HFF-Myc (cell line): ENCODE measurements at regions not wholly inside any gene's neighbourhood (a gene's known extent, or its start where the extent isn't known, plus 50 kb on each side); places are given as distances from the start of the nearest gene placed in this dataset.

Experiments used
- DNase-seq: peaks from one replicate; pipeline ENCODE4 v3.0.0-alpha.2; 2011; ENCODE audit warnings: low read depth; ENCODE audit errors: extremely low read depth
- H3K4me3 ChIP-seq: replicated peaks from 2 replicates; pipeline ENCODE4 v1.5.1; 2011; ENCODE audit warnings: low read depth, mild to moderate bottlenecking, control low read depth, low read length
- TF ChIP-seq, protein P1 (sequence below): IDR thresholded peaks from 2 replicates; pipeline ENCODE4 v1.5.1; 2012; ENCODE audit warnings: mild to moderate bottlenecking, low read depth, low read length, control low read depth; ENCODE audit errors: missing control alignments

DNA sequence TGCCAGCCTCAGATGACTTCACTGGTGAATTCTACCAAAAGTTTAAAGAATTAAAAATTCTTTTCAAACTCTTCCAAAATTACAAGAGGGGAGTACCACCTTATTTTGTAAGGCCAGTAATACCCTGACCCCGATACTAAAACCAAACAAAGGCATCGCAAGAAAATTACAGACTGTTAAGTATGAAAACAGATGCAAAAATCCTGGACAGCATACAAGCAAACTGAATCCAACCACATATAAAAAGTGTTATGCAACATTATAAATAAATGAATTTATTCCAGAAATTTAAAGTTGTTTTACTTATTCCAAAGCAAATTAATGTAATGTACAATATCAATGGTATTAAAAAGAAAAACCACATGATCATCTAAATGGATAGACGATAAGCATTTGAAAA, 873.6 kb upstream of the GJE1 start:
- TF ChIP-seq, protein P1, sequence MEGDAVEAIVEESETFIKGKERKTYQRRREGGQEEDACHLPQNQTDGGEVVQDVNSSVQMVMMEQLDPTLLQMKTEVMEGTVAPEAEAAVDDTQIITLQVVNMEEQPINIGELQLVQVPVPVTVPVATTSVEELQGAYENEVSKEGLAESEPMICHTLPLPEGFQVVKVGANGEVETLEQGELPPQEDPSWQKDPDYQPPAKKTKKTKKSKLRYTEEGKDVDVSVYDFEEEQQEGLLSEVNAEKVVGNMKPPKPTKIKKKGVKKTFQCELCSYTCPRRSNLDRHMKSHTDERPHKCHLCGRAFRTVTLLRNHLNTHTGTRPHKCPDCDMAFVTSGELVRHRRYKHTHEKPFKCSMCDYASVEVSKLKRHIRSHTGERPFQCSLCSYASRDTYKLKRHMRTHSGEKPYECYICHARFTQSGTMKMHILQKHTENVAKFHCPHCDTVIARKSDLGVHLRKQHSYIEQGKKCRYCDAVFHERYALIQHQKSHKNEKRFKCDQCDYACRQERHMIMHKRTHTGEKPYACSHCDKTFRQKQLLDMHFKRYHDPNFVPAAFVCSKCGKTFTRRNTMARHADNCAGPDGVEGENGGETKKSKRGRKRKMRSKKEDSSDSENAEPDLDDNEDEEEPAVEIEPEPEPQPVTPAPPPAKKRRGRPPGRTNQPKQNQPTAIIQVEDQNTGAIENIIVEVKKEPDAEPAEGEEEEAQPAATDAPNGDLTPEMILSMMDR, result no peak
- no peak for DNase-seq
- H3K4me3 ChIP-seq, result no peak overlapping the region

DNA sequence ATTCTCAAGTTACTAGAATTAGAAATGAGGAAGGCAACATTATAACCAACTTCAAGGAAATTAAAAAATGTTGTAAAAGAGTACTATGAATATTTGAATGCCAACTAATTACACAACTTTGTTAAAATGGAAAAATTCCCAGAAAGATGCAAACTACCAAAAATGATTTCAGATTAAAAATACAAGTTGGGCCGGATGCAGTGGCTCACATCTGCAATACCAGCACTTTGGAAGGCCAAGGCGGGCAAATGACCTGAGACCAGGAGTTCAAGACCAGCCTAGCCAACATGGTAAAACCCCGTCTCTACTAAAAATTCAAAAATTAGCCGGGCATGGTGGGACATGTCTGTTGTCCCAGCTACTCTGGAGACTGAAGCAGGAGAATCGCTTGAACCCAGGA, 874.2 kb upstream of the GJE1 start:
- no peak for DNase-seq
- no peak overlapping the region for H3K4me3 ChIP-seq
- TF ChIP-seq, protein P1, result no peak

DNA sequence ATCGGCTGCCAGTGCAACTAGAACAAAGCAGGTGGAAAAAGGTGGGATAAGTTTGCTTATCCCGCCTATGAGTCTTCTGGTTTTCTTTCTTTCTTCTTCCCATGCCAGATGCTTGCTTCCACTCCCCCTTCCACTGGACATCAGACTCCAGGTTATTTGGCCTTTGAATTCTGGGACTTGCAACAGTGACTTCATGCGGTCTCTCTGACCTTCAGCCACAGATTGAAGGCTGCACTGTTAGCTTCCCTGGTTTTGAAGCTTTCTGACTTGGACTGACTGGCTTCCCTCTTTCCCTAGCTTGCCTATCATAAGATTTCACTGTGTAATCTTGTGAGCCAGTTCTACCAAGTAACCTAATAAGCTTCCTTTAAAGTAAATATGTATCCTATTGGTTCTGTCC, 878.4 kb upstream of the GJE1 start:
- no peak overlapping the region for H3K4me3 ChIP-seq
- TF ChIP-seq, protein P1, result no peak
- DNase-seq, result no peak

DNA sequence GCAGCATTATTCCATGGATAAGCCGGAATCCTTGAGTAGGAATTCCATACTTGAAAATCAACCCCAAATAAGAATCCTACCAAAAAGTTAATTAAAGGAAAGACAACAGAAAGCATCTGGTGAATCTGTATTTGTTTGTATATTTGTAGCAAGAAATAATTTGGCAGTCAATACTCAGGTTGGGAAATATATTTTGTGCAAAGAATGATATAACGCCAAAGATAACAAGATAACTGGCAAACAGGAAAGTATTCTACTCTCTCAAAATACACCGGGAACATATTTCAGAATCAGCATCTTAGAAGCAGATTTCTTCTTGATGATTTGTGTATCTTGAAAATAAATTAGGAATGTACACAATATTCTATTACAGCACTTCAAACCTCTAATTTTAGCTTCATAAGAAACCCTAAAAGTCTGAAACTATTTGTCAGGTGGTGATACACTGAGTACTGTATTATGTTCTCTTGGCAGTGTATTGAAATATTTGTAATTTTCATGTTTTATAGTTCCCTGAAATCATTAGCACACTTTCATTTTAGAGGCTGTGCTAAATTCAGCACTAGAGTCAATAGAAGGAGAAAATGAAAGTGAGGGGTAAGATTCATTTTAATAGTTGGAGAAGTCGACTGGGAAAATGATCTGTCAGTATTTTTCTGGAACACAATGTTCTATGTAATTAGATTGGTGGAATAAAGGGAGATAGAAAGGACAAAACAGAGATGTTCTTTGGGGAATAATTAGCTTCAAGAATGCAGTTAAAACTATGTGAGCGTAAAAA, 879.7 kb upstream of the GJE1 start:
- H3K4me3 ChIP-seq, result no peak overlapping the region
- TF ChIP-seq, protein P1, result no peak

DNA sequence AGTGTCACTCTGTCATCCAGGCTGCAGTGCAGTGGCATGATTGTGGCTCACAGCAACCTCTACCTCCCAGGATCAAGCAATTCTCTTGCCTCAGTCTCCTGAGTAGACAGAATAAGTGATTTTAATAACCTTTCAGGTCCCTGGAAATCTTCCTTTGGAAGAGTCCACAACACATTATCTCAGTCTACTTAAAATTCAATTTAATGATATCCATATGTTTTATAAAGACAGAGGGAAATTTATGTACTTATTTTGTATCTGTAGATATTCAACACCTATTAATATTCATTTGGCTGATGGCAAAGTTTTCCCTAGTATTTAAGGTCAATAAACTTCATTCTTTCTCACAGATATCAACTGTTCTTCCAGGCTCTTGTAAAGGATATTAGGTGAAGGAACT, 881.4 kb upstream of the GJE1 start:
- DNase-seq, result no peak
- H3K4me3 ChIP-seq, result no peak overlapping the region
- TF ChIP-seq, protein P1, result no peak

More for the DNA sequence above, 879.7 kb upstream of the GJE1 start:
- DNase-seq, result no peak

DNA sequence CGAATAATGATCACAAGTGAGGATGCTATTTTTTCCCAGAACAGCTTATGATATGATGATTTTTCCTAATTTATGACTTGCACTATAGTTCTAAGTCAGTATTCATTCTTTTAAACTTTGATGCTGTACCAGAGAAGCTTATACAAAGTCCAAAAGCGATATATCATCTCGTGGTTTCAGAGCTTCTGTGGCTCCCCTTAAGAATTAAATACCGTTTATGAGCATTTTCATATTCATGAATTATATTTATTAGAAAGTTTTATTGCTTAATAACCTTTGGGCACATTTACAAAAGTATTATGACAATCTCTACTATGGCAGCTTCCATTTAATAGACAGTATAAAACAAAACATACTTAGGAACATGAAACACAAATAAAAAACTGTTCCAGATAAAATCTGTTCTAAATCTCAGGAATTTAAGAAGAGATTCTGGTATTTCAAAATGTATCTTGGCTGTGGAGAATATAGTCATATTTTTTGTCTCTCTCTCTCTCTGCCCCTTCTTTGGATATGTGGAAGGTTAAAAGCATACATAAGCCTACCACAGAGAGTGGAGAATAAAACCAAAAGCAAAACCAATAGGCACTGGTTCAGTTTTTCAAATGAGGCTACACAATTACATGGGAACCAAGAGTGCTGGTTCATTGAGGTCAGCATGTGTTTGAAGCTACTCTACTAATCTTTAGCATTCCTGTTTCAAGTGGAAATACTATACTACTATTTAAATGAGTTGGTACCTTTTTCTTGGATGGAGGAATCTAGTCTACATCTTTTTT, 884.5 kb upstream of the GJE1 start:
- DNase-seq, result no peak

More for the DNA sequence above, 884.5 kb upstream of the GJE1 start:
- H3K4me3 ChIP-seq, result no peak overlapping the region
- TF ChIP-seq, protein P1, result no peak
